Peyer's patch (tissue), 4 donors: ENCODE measurements at regions not wholly inside any gene's neighbourhood (a gene's known extent, or its start where the extent isn't known, plus 50 kb on each side); places are given as distances from the start of the nearest gene placed in this dataset.

Source experiments
- CTCF ChIP-seq, 6 experiments: fragments of 450-650 bp in 4 of 6; fragments of 200-600 bp in 2 of 6; sonication (generic) in 1 of 6; IDR thresholded peaks; one replicate each; pipeline ENCODE4 v1.5.1; 2017 to 2019; ENCODE audit warnings: antibody characterized with exemption in 6 of 6, mild to moderate bottlenecking in 3 of 6, moderate library complexity in 1 of 6
- POLR2A ChIP-seq, 2 donors: fragments of 450-650 bp; IDR thresholded peaks; one replicate each; pipeline ENCODE4 v1.5.1; 2017; ENCODE audit warnings: antibody characterized with exemption in 2 of 2, mild to moderate bottlenecking in 2 of 2, moderate library complexity in 2 of 2

GRCh38 chr7:119288416-119288815, 984.6 kb upstream of the KCND2 start:
- no peak for TF ChIP-seq CTCF (IDR thresholded peaks at IDR 0.05)
- no peak for TF ChIP-seq POLR2A (IDR thresholded peaks at IDR 0.05)
